ENCODE measurements at regions not wholly inside any gene's neighbourhood (a gene's known extent, or its start where the extent isn't known, plus 50 kb on each side); places are given as distances from the start of the nearest gene placed in this dataset.

DNA sequence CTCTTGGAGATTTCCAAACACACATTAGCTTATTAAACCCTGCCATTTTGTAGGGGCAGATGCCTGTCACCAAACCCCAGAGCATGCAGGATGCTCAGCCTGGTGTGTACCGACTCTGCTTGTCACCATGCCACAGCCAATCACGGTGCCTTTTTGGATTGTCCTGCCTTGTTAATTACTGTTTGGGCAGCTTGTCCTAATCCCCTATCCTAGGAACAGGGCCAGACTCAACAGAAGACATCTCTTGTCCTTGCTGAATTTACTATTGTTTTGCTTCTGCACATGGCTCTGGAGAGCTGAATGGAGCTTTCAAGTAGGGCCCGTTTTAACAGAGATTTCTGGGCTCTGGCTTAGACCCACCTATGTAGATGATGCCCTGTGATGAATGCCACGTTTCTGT, 388.5 kb downstream of the AACS start (continued):
- TF ChIP-seq ZNF217 (IDR thresholded peaks at IDR 0.05) (no peak), CUX1 (IDR thresholded peaks at IDR 0.05; ENCODE audit: insufficient replicate concordance, low read depth, low read length) (no peak)

- ChIA-PET CTCF (interaction anchor here (0.7 to 1.5 kb wide), 2 partner anchors 16 to 30 kb away, joined by 3 read pairs; no protein-coding TSS in a partner anchor), SMC1A (ENCODE audit: uncharacterized antibody, unreplicated experiment) (interaction anchor here (1.2 kb wide), 1 partner anchor 122 kb away, joined by 3 read pairs; no protein-coding TSS in a partner anchor), POLR2A (interaction anchor here (0.7 kb wide), 1 partner anchor 16 kb away, joined by 5 read pairs; no protein-coding TSS in a partner anchor), RAD21 (ENCODE audit: unreplicated experiment) (interaction anchor here (0.5 kb wide), 1 partner anchor 580 kb away, joined by 3 read pairs; no protein-coding TSS in a partner anchor)
- Histone ChIP-seq H3K9ac (ENCODE audit: control insufficient read depth, insufficient read depth, low read length) (no peak overlapping the region), H2AFZ (ENCODE audit: control insufficient read depth, low read depth, low read length) (no peak overlapping the region), H3K27ac (ENCODE audit: control insufficient read depth, insufficient read depth) (no peak overlapping the region), H3K79me2 (ENCODE audit: control insufficient read depth, insufficient read depth, low read length) (no peaks in the 10 kb centered on the region), H3K4me1 (ENCODE audit: control insufficient read depth, insufficient read depth, low read length) (no peaks in the 10 kb centered on the region), H3K4me3 (no peak overlapping the region), H4K20me1 (ENCODE audit: control insufficient read depth, insufficient read depth) (no peaks in the 10 kb centered on the region), H3K27me3 (replicated peaks in 1 of 2; ENCODE audit: control insufficient read depth in 2 of 2, insufficient read depth in 2 of 2, low read length in 1 of 2) (no peaks in the 10 kb centered on the region), H3K36me3 (ENCODE audit: control insufficient read depth in 2 of 2, insufficient read depth in 2 of 2, low read length in 1 of 2) (no peaks in the 10 kb centered on the region), H3K4me2 (ENCODE audit: control insufficient read depth, insufficient read depth) (no peak overlapping the region), H3K9me3 (replicated peaks; ENCODE audit: control insufficient read depth, insufficient read depth, low read length) (peaks cover 2% of the 10 kb centered on the region)
- intact Hi-C loops (cut with micrococcal nuclease; ENCODE audit: unreplicated experiment), result no loop called here
- in situ Hi-C loops (cut with MboI), result no loop called here
- no TSS peak for BruUV-seq (replicated peaks)
- DNase-seq (ENCODE audit: low read depth, low spot score) (no peak), FAIRE-seq (no peak), ATAC-seq (no peak)
- WGBS (ENCODE audit: insufficient coverage, insufficient replicate concordance, low lambda C conversion rate, missing lambda C conversion rate), result 37% methylated on average over 3 of the region's 3 CpGs
- no peak for TF ChIP-seq MTA3 (IDR thresholded peaks at IDR 0.05; ENCODE audit: borderline replicate concordance, low read length)
- no peak for TF ChIP-seq BCL11A (IDR thresholded peaks at IDR 0.05; ENCODE audit: low read depth, low read length)
- TF ChIP-seq YY1 (IDR thresholded peaks at IDR 0.05; ENCODE audit: low read depth, low read length), result no peak
- no peak for TF ChIP-seq FOXM1 (IDR thresholded peaks at IDR 0.05; ENCODE audit: low read depth, low read length)
- TF ChIP-seq ZSCAN29 (IDR thresholded peaks at IDR 0.05), result no peak
- TF ChIP-seq, protein P1, sequence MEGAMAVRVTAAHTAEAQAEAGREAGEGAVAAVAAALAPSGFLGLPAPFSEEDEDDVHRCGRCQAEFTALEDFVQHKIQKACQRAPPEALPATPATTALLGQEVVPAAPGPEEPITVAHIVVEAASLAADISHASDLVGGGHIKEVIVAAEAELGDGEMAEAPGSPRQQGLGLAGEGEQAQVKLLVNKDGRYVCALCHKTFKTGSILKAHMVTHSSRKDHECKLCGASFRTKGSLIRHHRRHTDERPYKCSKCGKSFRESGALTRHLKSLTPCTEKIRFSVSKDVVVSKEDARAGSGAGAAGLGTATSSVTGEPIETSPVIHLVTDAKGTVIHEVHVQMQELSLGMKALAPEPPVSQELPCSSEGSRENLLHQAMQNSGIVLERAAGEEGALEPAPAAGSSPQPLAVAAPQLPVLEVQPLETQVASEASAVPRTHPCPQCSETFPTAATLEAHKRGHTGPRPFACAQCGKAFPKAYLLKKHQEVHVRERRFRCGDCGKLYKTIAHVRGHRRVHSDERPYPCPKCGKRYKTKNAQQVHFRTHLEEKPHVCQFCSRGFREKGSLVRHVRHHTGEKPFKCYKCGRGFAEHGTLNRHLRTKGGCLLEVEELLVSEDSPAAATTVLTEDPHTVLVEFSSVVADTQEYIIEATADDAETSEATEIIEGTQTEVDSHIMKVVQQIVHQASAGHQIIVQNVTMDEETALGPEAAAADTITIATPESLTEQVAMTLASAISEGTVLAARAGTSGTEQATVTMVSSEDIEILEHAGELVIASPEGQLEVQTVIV (IDR thresholded peaks at IDR 0.05; ENCODE audit: borderline replicate concordance, partially characterized antibody), result no peak
- no peak for TF ChIP-seq ZNF24 (IDR thresholded peaks at IDR 0.05)
- TF ChIP-seq SUZ12 (IDR thresholded peaks at IDR 0.05; ENCODE audit: unreplicated experiment), result no peak
- no peak for TF ChIP-seq CREM (IDR thresholded peaks at IDR 0.05; ENCODE audit: low read depth)
- TF ChIP-seq NRF1 (conservative IDR thresholded peaks at IDR 0.05; ENCODE audit: low read depth, low read length), result no peak
- TF ChIP-seq, protein P2, sequence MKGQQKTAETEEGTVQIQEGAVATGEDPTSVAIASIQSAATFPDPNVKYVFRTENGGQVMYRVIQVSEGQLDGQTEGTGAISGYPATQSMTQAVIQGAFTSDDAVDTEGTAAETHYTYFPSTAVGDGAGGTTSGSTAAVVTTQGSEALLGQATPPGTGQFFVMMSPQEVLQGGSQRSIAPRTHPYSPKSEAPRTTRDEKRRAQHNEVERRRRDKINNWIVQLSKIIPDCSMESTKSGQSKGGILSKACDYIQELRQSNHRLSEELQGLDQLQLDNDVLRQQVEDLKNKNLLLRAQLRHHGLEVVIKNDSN (IDR thresholded peaks at IDR 0.05; ENCODE audit: borderline replicate concordance, extremely low read length, insufficient read depth, low read depth, low read length), result no peak
- TF ChIP-seq ZNF384 (IDR thresholded peaks at IDR 0.05; ENCODE audit: borderline replicate concordance, low read depth, low read length), result no peak
These were observed 389.1 kb downstream of the AACS start for GRCh38 chr12:125454291-125454690.
